Left lobe of liver (tissue), 2 donors: ENCODE measurements at regions not wholly inside any gene's neighbourhood (a gene's known extent, or its start where the extent isn't known, plus 50 kb on each side); places are given as distances from the start of the nearest gene placed in this dataset.

Experiments used
- ATAC-seq: fragments of 200-7000 bp; cut with Tn5 transposase; one replicate; pipeline ENCODE4 v1.9.1; 2020; ENCODE audit warnings: mild to moderate bottlenecking, moderate library complexity
- DNase-seq: peaks from one replicate; pipeline ENCODE4 v3.0.0-alpha.2; 2020; ENCODE audit warnings: low spot score
- donor health status: DM: no; HTN: no; CAD: no; lungs with moderate emphysema.
- donor health status: DM: no; HTN: yes; CAD: no.

DNA sequence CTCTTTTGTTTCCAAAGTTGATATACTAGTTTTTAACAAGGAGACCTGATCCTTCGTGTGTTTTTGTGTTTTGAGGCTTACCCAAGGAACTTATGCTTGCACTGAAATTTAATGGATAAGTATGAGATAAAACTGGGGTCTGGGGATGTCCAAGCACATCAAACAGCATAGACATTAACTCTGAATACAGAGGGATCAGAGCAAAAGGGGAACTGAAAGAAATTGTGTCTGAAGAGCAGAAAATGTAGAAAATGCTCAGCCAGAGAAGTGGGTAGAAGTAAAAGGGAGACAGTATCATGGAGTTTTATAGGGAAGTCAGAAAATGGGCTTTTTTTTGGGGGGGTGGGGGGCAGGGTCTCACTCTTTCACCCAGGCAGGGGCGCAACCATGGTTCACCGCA, 695.4 kb downstream of the ARAP2 start:
- DNase-seq (no peak), ATAC-seq (no peak)

- DNase-seq, result no peak
- ATAC-seq, result no peak
Measured at GRCh38 chr4:35556387-35556786, 687.9 kb downstream of the ARAP2 start.

DNA sequence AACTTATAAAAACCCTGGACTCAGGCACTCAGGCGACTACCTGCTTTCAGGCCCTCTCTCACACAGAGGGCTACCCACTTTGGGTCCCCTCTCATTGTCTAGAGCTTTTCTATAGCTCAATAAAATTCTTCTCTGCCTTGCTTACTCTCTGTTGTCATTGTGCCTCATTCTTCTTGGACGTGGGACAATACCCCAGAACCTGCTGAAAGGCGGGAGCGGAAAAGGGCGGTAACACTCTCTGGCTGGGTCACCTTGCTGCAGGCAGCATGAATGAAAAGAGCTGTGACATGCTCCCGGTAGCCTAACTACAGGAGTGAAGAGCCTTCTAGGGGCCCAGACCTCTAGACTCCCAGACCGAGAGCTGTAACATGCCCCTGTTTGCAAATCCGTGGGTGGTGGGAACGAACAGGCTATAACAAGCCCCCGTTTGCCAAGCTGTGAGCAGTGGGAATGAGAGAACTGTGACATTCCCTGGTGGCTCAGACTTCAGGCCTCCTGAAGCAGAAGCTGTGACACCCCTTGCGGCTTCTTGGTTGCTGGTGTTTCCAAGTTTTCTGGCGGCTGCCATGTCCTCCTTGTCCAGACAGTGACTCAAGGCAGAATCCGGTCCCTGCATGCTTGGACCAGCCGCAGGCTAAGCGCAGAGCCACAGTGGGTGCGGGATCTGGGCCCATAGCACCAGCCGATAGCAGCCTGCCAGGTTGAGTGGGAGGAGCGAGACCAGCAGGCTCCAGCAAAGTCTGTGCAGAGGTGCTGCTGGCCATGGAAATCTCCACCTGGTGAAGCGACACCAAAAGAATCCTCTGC, 684.6 kb downstream of the ARAP2 start:
- ATAC-seq, result no peak
- no peak for DNase-seq

DNA sequence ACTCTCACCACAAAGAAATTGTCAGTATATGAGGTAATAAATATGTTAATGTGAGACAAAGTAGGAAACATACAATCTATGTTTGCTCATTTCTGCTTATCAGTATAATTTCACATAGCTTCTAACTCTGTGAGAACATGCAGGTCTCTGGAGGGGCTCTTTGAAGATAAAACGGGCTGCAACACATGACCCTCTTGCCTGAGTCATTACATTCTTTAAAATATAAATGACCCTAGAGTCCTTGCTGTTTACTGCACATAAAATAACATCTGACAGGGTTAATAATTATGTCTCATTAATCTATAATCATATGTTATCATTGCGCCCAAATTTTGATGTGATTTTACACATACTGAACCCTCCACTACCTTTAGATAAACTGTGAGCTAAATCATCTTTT, 681.5 kb downstream of the ARAP2 start:
- DNase-seq, result no peak
- ATAC-seq, result no peak

DNA sequence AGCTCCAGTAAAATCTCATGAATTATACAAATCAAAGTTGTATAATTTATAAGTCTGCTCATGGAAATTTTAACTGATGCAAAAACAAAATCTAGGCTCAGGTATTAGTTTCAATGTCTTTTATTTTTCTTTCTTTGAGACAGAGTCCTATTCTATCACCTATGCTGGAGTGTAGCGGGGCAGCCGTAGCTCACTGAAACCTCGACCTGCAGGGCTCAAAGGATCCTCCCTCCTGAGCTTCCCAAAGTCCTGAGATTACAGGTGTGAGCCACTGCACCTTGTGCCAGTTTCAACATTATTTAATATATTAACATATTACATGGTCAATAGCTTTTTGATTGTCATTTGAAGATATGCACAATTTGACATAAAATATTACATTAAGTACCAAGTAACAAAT, 678.7 kb downstream of the ARAP2 start:
- no peak for ATAC-seq
- no peak for DNase-seq

- no peak for ATAC-seq
- DNase-seq, result no peak
Measured at GRCh38 chr4:35591035-35591434, 653.3 kb downstream of the ARAP2 start.

GRCh38 chr4:35604252-35604651, 640.1 kb downstream of the ARAP2 start:
- ATAC-seq (no peak), DNase-seq (no peak)

DNA sequence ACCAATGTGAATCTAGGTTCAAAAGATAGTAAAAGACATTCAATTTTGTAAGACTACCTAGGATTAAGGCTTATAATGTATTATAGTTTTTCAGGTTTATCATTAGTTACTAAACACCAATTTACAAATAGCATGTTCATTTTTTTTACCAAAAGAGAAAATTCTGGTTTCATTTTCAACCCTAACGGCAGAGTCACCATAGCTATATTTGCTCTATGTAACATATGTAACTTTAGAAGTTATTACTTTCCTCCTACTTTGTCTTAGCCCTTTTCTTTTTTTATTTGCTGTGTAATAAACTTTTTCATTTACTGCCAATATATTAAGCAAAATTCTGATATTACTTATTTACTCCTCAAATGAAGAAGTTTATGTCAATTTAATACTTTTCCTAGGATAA, 639.6 kb downstream of the ARAP2 start:
- DNase-seq, result no peak
- no peak for ATAC-seq

GRCh38 chr4:35608205-35608604, 636.1 kb downstream of the ARAP2 start:
- DNase-seq (no peak), ATAC-seq (no peak)

DNA sequence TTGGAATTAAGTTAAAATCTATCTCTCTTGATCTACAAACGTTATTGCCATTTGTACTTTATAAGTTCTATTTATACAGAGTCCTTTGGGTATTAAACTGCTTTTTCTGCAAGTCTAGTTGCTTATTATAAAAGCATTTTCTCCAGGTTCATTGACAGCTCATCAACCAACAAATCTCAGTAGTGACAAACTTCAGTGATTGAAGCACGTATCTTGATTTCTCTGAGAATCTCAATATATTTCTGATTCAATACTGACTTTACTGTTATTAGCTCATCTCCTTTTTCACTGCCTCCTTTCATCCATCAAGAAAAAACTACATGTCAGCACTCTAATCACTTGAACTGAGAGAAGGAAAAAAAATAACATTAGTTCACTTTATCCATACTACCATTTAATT, 630.2 kb downstream of the ARAP2 start:
- ATAC-seq (no peak), DNase-seq (no peak)

- ATAC-seq (no peak), DNase-seq (no peak)
Measured at GRCh38 chr4:35639929-35640328, 604.4 kb downstream of the ARAP2 start.

GRCh38 chr4:35643661-35644060, 600.7 kb downstream of the ARAP2 start:
- ATAC-seq, result no peak
- DNase-seq, result no peak

DNA sequence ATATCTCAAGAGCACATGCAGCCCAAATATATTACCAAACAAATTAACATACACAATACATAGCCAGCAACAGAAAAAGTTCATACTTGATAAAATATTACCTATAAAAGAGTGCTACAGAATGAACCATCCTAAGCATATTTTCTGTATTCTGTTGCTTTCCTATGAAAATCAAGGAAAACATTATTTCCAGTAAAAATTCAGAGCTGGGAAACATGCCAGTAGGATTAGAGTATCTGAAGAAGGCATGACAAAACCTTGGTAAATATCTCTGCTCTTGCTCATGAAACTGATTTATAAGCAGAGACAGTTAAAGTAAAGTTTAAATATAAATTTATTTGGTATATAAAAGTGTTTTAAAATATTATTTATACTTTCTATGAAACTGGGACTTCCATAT, 599.7 kb downstream of the ARAP2 start:
- DNase-seq (no peak), ATAC-seq (no peak)

DNA sequence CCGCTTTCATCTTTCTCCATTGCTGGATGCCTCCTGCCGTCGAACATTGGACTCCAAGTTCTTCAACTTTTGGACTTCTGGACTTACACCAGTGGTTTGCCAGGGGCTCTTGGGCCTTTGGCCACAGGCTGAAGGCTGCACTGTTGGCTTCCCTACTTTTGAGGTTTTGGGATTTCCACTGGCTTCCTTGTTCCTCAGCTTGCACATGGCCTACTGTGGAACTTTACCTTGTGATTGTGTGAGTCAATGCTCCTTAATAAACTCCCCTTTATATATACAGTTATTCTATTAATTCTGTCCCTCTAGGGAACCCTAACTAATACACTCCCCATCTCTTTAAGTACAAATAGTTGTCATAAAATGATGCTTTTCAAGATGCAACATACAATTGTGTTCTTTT, 595.3 kb downstream of the ARAP2 start:
- ATAC-seq (no peak), DNase-seq (no peak)

DNA sequence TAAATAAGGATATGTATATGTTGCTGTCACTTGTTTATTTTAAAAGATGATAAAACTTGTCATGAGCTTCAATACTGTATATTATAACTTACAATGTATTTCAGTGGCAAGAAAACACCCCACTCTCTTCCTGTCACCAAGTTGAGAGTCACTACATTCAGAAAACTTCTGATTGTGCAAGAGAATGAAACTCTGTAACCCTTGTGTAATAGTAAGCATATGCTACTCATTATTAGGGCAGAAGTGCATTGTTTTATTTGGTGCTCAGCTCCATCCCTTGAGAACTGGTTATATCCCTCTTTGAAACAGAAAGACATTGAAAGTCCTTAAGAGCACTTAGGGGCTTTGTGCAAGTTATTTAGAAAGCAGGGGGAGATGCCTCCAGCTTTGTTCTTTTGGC, 594.5 kb downstream of the ARAP2 start:
- ATAC-seq, result no peak
- no peak for DNase-seq

DNA sequence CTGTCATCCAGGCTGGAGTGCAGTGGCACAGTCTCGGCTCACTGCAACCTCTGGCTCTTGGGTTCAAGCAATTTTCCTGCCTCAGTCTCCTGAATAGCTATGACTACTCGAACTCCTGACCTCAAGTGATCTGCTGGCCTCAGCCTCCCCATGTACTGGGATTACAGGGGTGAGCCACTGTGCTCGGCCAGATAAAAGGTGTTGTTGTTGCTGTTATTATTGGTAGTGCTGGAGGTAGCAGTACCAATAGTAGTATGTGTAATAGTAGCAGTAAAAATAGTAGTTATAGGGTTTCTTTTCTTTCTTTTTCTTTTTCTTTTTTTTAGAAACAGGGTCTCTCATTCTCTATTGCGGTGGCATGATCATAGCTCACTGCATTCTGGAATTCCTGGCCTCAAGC, 592.1 kb downstream of the ARAP2 start:
- no peak for ATAC-seq

GRCh38 chr4:35653451-35653850, 590.9 kb downstream of the ARAP2 start:
- ATAC-seq, result no peak
- DNase-seq, result no peak

More for the DNA sequence above, 592.1 kb downstream of the ARAP2 start:
- no peak for DNase-seq

DNA sequence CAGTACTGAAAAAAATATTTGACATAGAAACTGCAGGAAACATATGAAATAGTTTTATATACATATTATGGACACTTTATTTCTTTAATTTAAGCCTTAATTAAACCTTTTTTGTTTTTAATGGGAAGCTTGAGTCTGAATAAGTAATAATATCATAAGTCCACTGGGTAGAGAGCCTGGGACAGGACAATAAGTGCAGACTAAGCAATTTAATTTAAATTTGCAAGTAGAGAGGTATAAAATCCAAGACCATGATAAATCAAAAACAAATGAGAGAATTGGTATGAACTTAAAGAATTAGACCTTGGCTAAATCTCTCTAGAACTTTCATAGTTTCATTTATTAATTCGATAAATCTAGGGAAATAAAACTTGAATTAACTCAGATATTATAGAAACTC, 571.2 kb downstream of the ARAP2 start:
- ATAC-seq, result no peak

DNA sequence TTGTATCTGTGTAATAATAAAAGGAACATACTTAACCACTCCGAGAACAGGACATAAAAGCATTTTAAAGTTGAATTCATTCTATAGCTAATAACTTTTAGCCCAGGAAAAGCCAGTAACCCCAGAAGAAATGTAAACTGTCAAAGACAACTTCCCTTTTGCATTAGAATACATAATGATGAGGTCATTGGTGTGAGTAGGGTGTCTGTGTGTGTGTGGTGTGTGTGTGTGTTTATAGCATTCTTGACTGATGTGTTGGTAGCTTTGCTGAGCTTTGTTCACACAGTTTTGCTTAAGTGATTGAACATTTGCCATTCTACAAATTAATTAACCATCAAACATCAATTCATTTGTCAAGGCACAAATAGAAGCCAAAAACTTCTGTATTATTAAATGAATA, 559.6 kb downstream of the ARAP2 start:
- ATAC-seq, result no peak
- no peak for DNase-seq

More for the DNA sequence above, 571.2 kb downstream of the ARAP2 start:
- DNase-seq, result no peak

GRCh38 chr4:35689870-35690269, 554.4 kb downstream of the ARAP2 start:
- no peak for ATAC-seq
- DNase-seq, result no peak

- ATAC-seq (no peak), DNase-seq (no peak)
Measured at GRCh38 chr4:35690271-35690670, 554.0 kb downstream of the ARAP2 start.

- no peak for ATAC-seq
- DNase-seq, result no peak
Measured at GRCh38 chr4:35695003-35695402, 549.3 kb downstream of the ARAP2 start.

GRCh38 chr4:35695421-35695820, 548.9 kb downstream of the ARAP2 start:
- DNase-seq (no peak), ATAC-seq (no peak)
